A673 (cell line): ENCODE measurements at regions not wholly inside any gene's neighbourhood (a gene's known extent, or its start where the extent isn't known, plus 50 kb on each side); places are given as distances from the start of the nearest gene placed in this dataset.

Experiments used
- BruUV-seq: library from RNA; stranded (reverse); fragments of 400-500 nt; replicated peaks from 2 replicates; lab custom pipeline; 2021; lab: Mats Ljungman, UMichigan
- CTCF ChIA-PET: fragments of 300-600 bp; sonication (Branson Sonifier 250); formaldehyde crosslinking; loops from one replicate; lab custom pipeline; 2022; ENCODE audit warnings: antibody characterized with exemption; lab: Charles Lee
- POLR2A ChIA-PET: fragments of 300-600 bp; sonication (Branson Sonifier 250); formaldehyde crosslinking; loops from one replicate; lab custom pipeline; 2022; ENCODE audit warnings: antibody characterized with exemption; ENCODE audit not compliant: low non-redundant PET; lab: Charles Lee
- DNase-seq: peaks from one replicate; pipeline ENCODE4 v3.0.0-alpha.2; 2015; ENCODE audit warnings: low spot score
- H3K27ac ChIP-seq: fragments of 200-600 bp; sonication (generic); 2 replicates; pipeline ENCODE4 v1.5.1; 2016; ENCODE audit warnings: mixed run types, low read depth, mild to moderate bottlenecking, mixed read lengths, antibody characterized with exemption, low read length; ENCODE audit not compliant: poor library complexity, severe bottlenecking
- H3K27me3 ChIP-seq: fragments of 200-600 bp; sonication (generic); replicated peaks from 2 replicates; pipeline ENCODE4 v1.6.1; 2017; ENCODE audit warnings: mixed run types, low read depth, mild to moderate bottlenecking, mixed read lengths, antibody characterized with exemption, low read length; ENCODE audit not compliant: insufficient read depth, poor library complexity
- H3K36me3 ChIP-seq: fragments of 200-600 bp; sonication (generic); 2 replicates; pipeline ENCODE4 v1.6.1; 2016; ENCODE audit warnings: mixed run types, mild to moderate bottlenecking, mixed read lengths, antibody characterized with exemption, low read length; ENCODE audit not compliant: insufficient read depth, poor library complexity, severe bottlenecking
- H3K4me1 ChIP-seq: fragments of 200-600 bp; sonication (generic); 2 replicates; pipeline ENCODE4 v1.6.1; 2017; ENCODE audit warnings: mixed run types, mild to moderate bottlenecking, mixed read lengths, antibody characterized with exemption, low read length; ENCODE audit not compliant: insufficient read depth, poor library complexity, severe bottlenecking
- H3K4me3 ChIP-seq: fragments of 200-600 bp; sonication (generic); 2 replicates; pipeline ENCODE4 v1.5.1; 2016; ENCODE audit warnings: low read depth, mixed run types, mild to moderate bottlenecking, mixed read lengths, low read length; ENCODE audit not compliant: poor library complexity, severe bottlenecking
- H3K9me3 ChIP-seq: fragments of 200-600 bp; sonication (generic); 2 replicates; pipeline ENCODE4 v1.6.1; 2016; ENCODE audit warnings: mixed run types, low read depth, mild to moderate bottlenecking, mixed read lengths, antibody characterized with exemption, low read length; ENCODE audit not compliant: poor library complexity, severe bottlenecking
- EZH2 ChIP-seq: fragments of 200-600 bp; sonication (generic); IDR thresholded peaks from 2 replicates; pipeline ENCODE4 v1.6.1; 2017; ENCODE audit warnings: borderline replicate concordance, low read depth, mild to moderate bottlenecking, mixed read lengths, antibody characterized with exemption, low read length; ENCODE audit not compliant: poor library complexity, severe bottlenecking
- intact Hi-C: fragments of 100-400 bp; cut with micrococcal nuclease; formaldehyde crosslinking; loops from one replicate; pipeline ENCODE4 v1.10.0; 2022; ENCODE audit not compliant: unreplicated experiment
- TF ChIP-seq, protein P1 (sequence below): fragments of 300-800, 200-600 bp; sonication (generic); conservative IDR thresholded peaks from 2 replicates; pipeline ENCODE4 v1.5.1; 2017; ENCODE audit warnings: low read depth, mild to moderate bottlenecking, antibody characterized with exemption, low read length, moderate library complexity, mixed read lengths

DNA sequence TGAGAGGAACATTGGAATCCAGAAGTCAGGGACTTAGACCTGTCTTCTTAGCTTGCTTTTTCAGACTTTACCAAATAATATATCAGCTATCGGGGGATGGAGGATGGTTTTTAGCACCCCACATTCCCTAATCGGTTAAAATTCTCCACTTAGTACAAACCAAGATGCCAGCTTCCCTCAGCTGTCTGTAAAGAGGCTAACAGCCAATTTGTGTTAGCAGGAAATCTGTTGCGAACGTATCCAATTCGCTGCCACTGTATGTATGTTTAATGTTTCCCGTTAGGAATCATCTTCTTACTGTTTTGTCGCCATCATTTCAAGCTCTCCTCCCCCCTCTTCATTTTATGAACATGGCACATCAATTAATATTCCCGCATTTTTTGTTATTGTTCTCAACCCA is 289.0 kb downstream of the BCL11B start:
- intact Hi-C loops, result no loop called here
- H3K27me3 ChIP-seq, result no peaks in the 10 kb centered on the region
- no peak overlapping the region for H3K4me3 ChIP-seq
- ChIA-PET POLR2A (no interaction called here), CTCF (no interaction called here)
- DNase-seq, result no peak
- H3K27ac ChIP-seq, result no peak overlapping the region
- H3K4me1 ChIP-seq, result no peaks in the 10 kb centered on the region
- BruUV-seq, result no TSS peak
- TF ChIP-seq, protein P1, sequence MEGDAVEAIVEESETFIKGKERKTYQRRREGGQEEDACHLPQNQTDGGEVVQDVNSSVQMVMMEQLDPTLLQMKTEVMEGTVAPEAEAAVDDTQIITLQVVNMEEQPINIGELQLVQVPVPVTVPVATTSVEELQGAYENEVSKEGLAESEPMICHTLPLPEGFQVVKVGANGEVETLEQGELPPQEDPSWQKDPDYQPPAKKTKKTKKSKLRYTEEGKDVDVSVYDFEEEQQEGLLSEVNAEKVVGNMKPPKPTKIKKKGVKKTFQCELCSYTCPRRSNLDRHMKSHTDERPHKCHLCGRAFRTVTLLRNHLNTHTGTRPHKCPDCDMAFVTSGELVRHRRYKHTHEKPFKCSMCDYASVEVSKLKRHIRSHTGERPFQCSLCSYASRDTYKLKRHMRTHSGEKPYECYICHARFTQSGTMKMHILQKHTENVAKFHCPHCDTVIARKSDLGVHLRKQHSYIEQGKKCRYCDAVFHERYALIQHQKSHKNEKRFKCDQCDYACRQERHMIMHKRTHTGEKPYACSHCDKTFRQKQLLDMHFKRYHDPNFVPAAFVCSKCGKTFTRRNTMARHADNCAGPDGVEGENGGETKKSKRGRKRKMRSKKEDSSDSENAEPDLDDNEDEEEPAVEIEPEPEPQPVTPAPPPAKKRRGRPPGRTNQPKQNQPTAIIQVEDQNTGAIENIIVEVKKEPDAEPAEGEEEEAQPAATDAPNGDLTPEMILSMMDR, result no peak
- no peak for TF ChIP-seq EZH2
- H3K36me3 ChIP-seq, result no peaks in the 10 kb centered on the region
- H3K9me3 ChIP-seq, result peaks cover 5% of the 10 kb centered on the region

DNA sequence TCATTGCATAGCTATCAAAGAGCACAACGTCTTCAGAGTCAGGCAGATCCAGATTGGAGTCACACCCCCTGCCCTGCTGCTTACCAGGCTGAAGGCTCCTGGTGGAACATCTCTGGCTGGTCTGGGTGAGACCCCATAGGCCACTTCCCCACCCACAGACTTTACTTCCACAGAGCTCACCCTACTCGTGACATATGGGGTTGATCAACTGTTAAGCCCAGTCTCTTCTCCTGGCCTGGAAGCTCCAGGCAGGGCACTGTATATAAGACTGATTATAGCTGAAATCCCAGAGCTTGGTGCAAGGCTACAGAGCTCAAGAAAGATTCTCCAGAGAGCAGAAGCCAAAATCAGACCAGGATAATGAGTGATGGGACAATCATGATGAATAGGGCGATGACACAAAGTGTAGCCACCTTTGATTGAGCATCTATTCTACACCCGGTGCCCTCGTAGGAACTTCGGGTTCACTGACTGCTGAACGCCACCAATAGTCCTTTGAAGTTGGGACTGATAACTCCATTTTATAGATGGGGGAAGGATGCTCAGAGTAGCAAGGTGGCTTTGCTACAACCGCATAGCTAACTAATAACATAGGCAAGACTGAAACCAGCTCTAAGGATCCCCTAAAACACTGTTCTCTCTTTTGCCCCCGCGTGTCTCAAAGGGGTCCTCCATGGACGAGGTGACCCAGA is 287.8 kb downstream of the BCL11B start:
- Histone ChIP-seq H3K9me3 (no peaks in the 10 kb centered on the region), H3K27ac (no peak overlapping the region), H3K27me3 (no peaks in the 10 kb centered on the region), H3K4me3 (no peak overlapping the region), H3K4me1 (no peaks in the 10 kb centered on the region), H3K36me3 (no peaks in the 10 kb centered on the region)
- intact Hi-C loops, result no loop called here
- DNase-seq, result no peak
- POLR2A ChIA-PET, result no interaction called here
- TF ChIP-seq EZH2, result no peak
- TF ChIP-seq, protein P1, result no peak
- BruUV-seq, result no TSS peak
- CTCF ChIA-PET, result no interaction called here

DNA sequence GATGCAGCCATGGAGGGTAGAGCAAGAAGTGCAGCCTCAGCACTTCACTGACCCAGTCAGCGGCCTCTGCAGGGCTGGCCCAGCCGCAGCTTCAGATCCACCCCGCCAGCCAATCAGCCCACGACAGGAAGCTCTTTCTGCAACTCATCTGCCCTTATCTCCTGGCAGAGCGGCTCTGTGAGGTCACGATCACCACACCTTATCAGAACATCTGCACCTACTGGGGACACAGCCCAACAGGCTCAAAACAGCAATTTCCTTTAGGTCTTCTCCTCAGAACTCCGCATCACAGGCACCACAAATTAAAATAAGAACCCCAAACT is 287.3 kb downstream of the BCL11B start:
- TF ChIP-seq EZH2, result no peak
- TF ChIP-seq, protein P1, result no peak
- H3K27ac ChIP-seq, result no peak overlapping the region
- BruUV-seq, result no TSS peak
- no peaks in the 10 kb centered on the region for H3K36me3 ChIP-seq
- no peak overlapping the region for H3K4me3 ChIP-seq
- POLR2A ChIA-PET, result no interaction called here
- H3K27me3 ChIP-seq, result no peaks in the 10 kb centered on the region
- intact Hi-C loops, result no loop called here
- H3K4me1 ChIP-seq, result no peaks in the 10 kb centered on the region
- H3K9me3 ChIP-seq, result no peaks in the 10 kb centered on the region
- CTCF ChIA-PET, result no interaction called here
- no peak for DNase-seq
